ENCODE measurements at regions not wholly inside any gene's neighbourhood (a gene's known extent, or its start where the extent isn't known, plus 50 kb on each side); places are given as distances from the start of the nearest gene placed in this dataset.

- Histone ChIP-seq H3K14ac (ENCODE audit: low read length) (no peak overlapping the region), H3K36me3 (replicated peaks in 1 of 2; ENCODE audit: control insufficient read depth in 2 of 2, insufficient read depth in 2 of 2, low read length in 2 of 2) (no peaks in the 10 kb centered on the region), H4K8ac (ENCODE audit: low read depth, low read length) (no peak overlapping the region), H3K18ac (ENCODE audit: low read length) (no peak overlapping the region), H3K4me1 (ENCODE audit: control insufficient read depth in 2 of 2, insufficient read depth in 1 of 2, low read depth in 1 of 2, low read length in 2 of 2) (peaks cover 0 to 17% of the 10 kb centered on the region in 2 donors), H2AFZ (ENCODE audit: low read length) (no peak overlapping the region), H2AK5ac (ENCODE audit: low read depth, low read length) (no peak overlapping the region), H3K79me1 (ENCODE audit: low read depth, low read length) (no peaks in the 10 kb centered on the region), H3K4me3 (ENCODE audit: low read length in 2 of 2) (no peak overlapping the region), H3K27me3 (ENCODE audit: control insufficient read depth in 3 of 3, insufficient read depth in 3 of 3, low read depth in 1 of 3, low read length in 3 of 3) (peaks cover 0 to 12% (median 0%) of the 10 kb centered on the region in 3 experiments), H3K4ac (ENCODE audit: low read length) (no peak overlapping the region), H2BK15ac (ENCODE audit: low read length) (no peak overlapping the region), H2BK5ac (ENCODE audit: low read length) (no peak overlapping the region), H2BK12ac (ENCODE audit: low read length) (no peak overlapping the region), H3K9ac (ENCODE audit: low read depth, low read length, poor library complexity) (no peak overlapping the region), H3K4me2 (ENCODE audit: insufficient read depth, low read length, poor library complexity, severe bottlenecking) (no peak overlapping the region), H4K91ac (ENCODE audit: low read depth, low read length, poor library complexity) (no peak overlapping the region), H3K27ac (replicated peaks; ENCODE audit: low read length) (no peak overlapping the region), H2BK120ac (ENCODE audit: low read depth, low read length) (no peak overlapping the region), H3K23ac (ENCODE audit: low read depth, low read length, poor library complexity) (no peak overlapping the region), H3K9me3 (replicated peaks in 1 of 2; ENCODE audit: control insufficient read depth in 2 of 2, insufficient read depth in 1 of 2, low read depth in 1 of 2, low read length in 2 of 2) (no peaks in the 10 kb centered on the region)
- no peak for DNase-seq (ENCODE audit: low spot score)
Measured at GRCh38 chr7:156032973-156033372, 220.7 kb upstream of the SHH start.

- no peak overlapping the region for H3K4ac ChIP-seq (ENCODE audit: low read length)
- no peak overlapping the region for H3K9ac ChIP-seq (ENCODE audit: low read depth, low read length, poor library complexity)
- no peak overlapping the region for H2BK15ac ChIP-seq (ENCODE audit: low read length)
- H4K91ac ChIP-seq (ENCODE audit: low read depth, low read length, poor library complexity): no peak overlapping the region
- no peak overlapping the region for H2AFZ ChIP-seq (ENCODE audit: low read length)
- no CpG with 5 or more reads among the region's 7 CpGs for WGBS, 2 donors (ENCODE audit: extremely low coverage in 2 of 2, insufficient read length in 2 of 2, insufficient replicate concordance in 1 of 2)
- H3K79me1 ChIP-seq (ENCODE audit: low read depth, low read length): no peaks in the 10 kb centered on the region
- peak overlapping the region; percentile 63 for H2BK12ac ChIP-seq (ENCODE audit: low read length)
- H3K27ac ChIP-seq (replicated peaks; ENCODE audit: low read length): no peak overlapping the region
- no peaks in the 10 kb centered on the region for H3K9me3 ChIP-seq (replicated peaks in 1 of 2; ENCODE audit: control insufficient read depth in 2 of 2, insufficient read depth in 1 of 2, low read depth in 1 of 2, low read length in 2 of 2)
- peak overlapping the region; percentile 22 for H2AK5ac ChIP-seq (ENCODE audit: low read depth, low read length)
- no peaks in the 10 kb centered on the region for H3K36me3 ChIP-seq (replicated peaks in 1 of 2; ENCODE audit: control insufficient read depth in 2 of 2, insufficient read depth in 2 of 2, low read length in 2 of 2)
- H3K27me3 ChIP-seq (ENCODE audit: control insufficient read depth in 3 of 3, insufficient read depth in 3 of 3, low read depth in 1 of 3, low read length in 3 of 3): peaks cover 0 to 5% (median 0%) of the 10 kb centered on the region in 3 experiments
- peaks cover 0 to 19% of the 10 kb centered on the region in 2 donors for H3K4me1 ChIP-seq (ENCODE audit: control insufficient read depth in 2 of 2, insufficient read depth in 1 of 2, low read depth in 1 of 2, low read length in 2 of 2)
- no peak overlapping the region for H3K14ac ChIP-seq (ENCODE audit: low read length)
- H2BK5ac ChIP-seq (ENCODE audit: low read length): no peak overlapping the region
- H3K18ac ChIP-seq (ENCODE audit: low read length): peak overlapping the region; percentile 15
- no peak overlapping the region for H4K8ac ChIP-seq (ENCODE audit: low read depth, low read length)
- no peak overlapping the region for H3K4me2 ChIP-seq (ENCODE audit: insufficient read depth, low read length, poor library complexity, severe bottlenecking)
- H3K4me3 ChIP-seq (ENCODE audit: low read length in 2 of 2): peak overlapping the region in 1 of 2 donors; percentile 3
- no peak overlapping the region for H3K23ac ChIP-seq (ENCODE audit: low read depth, low read length, poor library complexity)
- no peak for DNase-seq (ENCODE audit: low spot score)
- no peak overlapping the region for H2BK120ac ChIP-seq (ENCODE audit: low read depth, low read length)
Measured at GRCh38 chr7:156031679-156032478, 219.6 kb upstream of the SHH start.

GRCh38 chr7:156029460-156030007, 217.3 kb upstream of the SHH start:
- Histone ChIP-seq H3K14ac (ENCODE audit: low read length) (peak overlapping the region; percentile 25), H4K91ac (ENCODE audit: low read depth, low read length, poor library complexity) (peak overlapping the region; percentile 74), H3K27me3 (ENCODE audit: control insufficient read depth in 3 of 3, insufficient read depth in 3 of 3, low read depth in 1 of 3, low read length in 3 of 3) (no peaks in the 10 kb centered on the region), H3K4me2 (ENCODE audit: insufficient read depth, low read length, poor library complexity, severe bottlenecking) (no peak overlapping the region), H3K4ac (ENCODE audit: low read length) (peak overlapping the region; percentile 0), H3K4me3 (ENCODE audit: low read length in 2 of 2) (peak overlapping the region in 1 of 2 donors; percentile 27), H3K79me1 (ENCODE audit: low read depth, low read length) (no peaks in the 10 kb centered on the region), H2AFZ (ENCODE audit: low read length) (no peak overlapping the region), H2AK5ac (ENCODE audit: low read depth, low read length) (peak overlapping the region; percentile 95), H4K8ac (ENCODE audit: low read depth, low read length) (no peak overlapping the region), H3K4me1 (ENCODE audit: control insufficient read depth in 2 of 2, insufficient read depth in 1 of 2, low read depth in 1 of 2, low read length in 2 of 2) (peaks cover 0 to 28% of the 10 kb centered on the region in 2 donors), H2BK15ac (ENCODE audit: low read length) (peak overlapping the region; percentile 95), H3K23ac (ENCODE audit: low read depth, low read length, poor library complexity) (peak overlapping the region; percentile 74), H3K9me3 (replicated peaks in 1 of 2; ENCODE audit: control insufficient read depth in 2 of 2, insufficient read depth in 1 of 2, low read depth in 1 of 2, low read length in 2 of 2) (no peaks in the 10 kb centered on the region), H2BK120ac (ENCODE audit: low read depth, low read length) (peak overlapping the region; percentile 39), H3K9ac (ENCODE audit: low read depth, low read length, poor library complexity) (no peak overlapping the region), H3K27ac (replicated peaks; ENCODE audit: low read length) (no peak overlapping the region), H2BK12ac (ENCODE audit: low read length) (peak overlapping the region; percentile 91), H2BK5ac (ENCODE audit: low read length) (peak overlapping the region; percentile 30), H3K36me3 (replicated peaks in 1 of 2; ENCODE audit: control insufficient read depth in 2 of 2, insufficient read depth in 2 of 2, low read length in 2 of 2) (no peaks in the 10 kb centered on the region), H3K18ac (ENCODE audit: low read length) (peak overlapping the region; percentile 91)
- WGBS, 2 donors (ENCODE audit: extremely low coverage in 2 of 2, insufficient read length in 2 of 2, insufficient replicate concordance in 1 of 2): no CpG with 5 or more reads among the region's 12 CpGs
- no peak for DNase-seq (ENCODE audit: low spot score)

- peak overlapping the region; percentile 30 for H2BK5ac ChIP-seq (ENCODE audit: low read length)
Measured at GRCh38 chr7:156028521-156028920, 216.3 kb upstream of the SHH start.

More at GRCh38 chr7:156028521-156028920, 216.3 kb upstream of the SHH start:
- peak overlapping the region; percentile 95 for H2AK5ac ChIP-seq (ENCODE audit: low read depth, low read length)
- no peaks in the 10 kb centered on the region for H3K27me3 ChIP-seq (ENCODE audit: control insufficient read depth in 3 of 3, insufficient read depth in 3 of 3, low read depth in 1 of 3, low read length in 3 of 3)
- no peak overlapping the region for H3K23ac ChIP-seq (ENCODE audit: low read depth, low read length, poor library complexity)
- H2AFZ ChIP-seq (ENCODE audit: low read length): no peak overlapping the region
- no peak overlapping the region for H3K9ac ChIP-seq (ENCODE audit: low read depth, low read length, poor library complexity)
- H3K9me3 ChIP-seq (replicated peaks in 1 of 2; ENCODE audit: control insufficient read depth in 2 of 2, insufficient read depth in 1 of 2, low read depth in 1 of 2, low read length in 2 of 2): no peaks in the 10 kb centered on the region
- H2BK15ac ChIP-seq (ENCODE audit: low read length): peak overlapping the region; percentile 95
- H2BK12ac ChIP-seq (ENCODE audit: low read length): no peak overlapping the region
- H3K18ac ChIP-seq (ENCODE audit: low read length): peak overlapping the region; percentile 84
- no peak overlapping the region for H3K27ac ChIP-seq (replicated peaks; ENCODE audit: low read length)
- no peak overlapping the region for H2BK120ac ChIP-seq (ENCODE audit: low read depth, low read length)
- H3K4me1 ChIP-seq (ENCODE audit: control insufficient read depth in 2 of 2, insufficient read depth in 1 of 2, low read depth in 1 of 2, low read length in 2 of 2): peaks cover 0 to 33% of the 10 kb centered on the region in 2 donors
- H3K4ac ChIP-seq (ENCODE audit: low read length): no peak overlapping the region
- H3K4me2 ChIP-seq (ENCODE audit: insufficient read depth, low read length, poor library complexity, severe bottlenecking): no peak overlapping the region
- no CpG with 5 or more reads among the region's 11 CpGs for WGBS, 2 donors (ENCODE audit: extremely low coverage in 2 of 2, insufficient read length in 2 of 2, insufficient replicate concordance in 1 of 2)
- no peak overlapping the region for H4K91ac ChIP-seq (ENCODE audit: low read depth, low read length, poor library complexity)
- DNase-seq (ENCODE audit: low spot score): no peak
- H3K14ac ChIP-seq (ENCODE audit: low read length): no peak overlapping the region
- H3K79me1 ChIP-seq (ENCODE audit: low read depth, low read length): no peaks in the 10 kb centered on the region
- no peaks in the 10 kb centered on the region for H3K36me3 ChIP-seq (replicated peaks in 1 of 2; ENCODE audit: control insufficient read depth in 2 of 2, insufficient read depth in 2 of 2, low read length in 2 of 2)
- H4K8ac ChIP-seq (ENCODE audit: low read depth, low read length): no peak overlapping the region
- no peak overlapping the region for H3K4me3 ChIP-seq (ENCODE audit: low read length in 2 of 2)
